Psoas muscle (tissue), 7 donors: ENCODE measurements at regions not wholly inside any gene's neighbourhood (a gene's known extent, or its start where the extent isn't known, plus 50 kb on each side); places are given as distances from the start of the nearest gene placed in this dataset.

Experiments used
- ATAC-seq, 4 donors: fragments of 200-7000 bp; cut with Tn5 transposase; one replicate each; pipeline ENCODE4 v1.9.1; 2020; ENCODE audit warnings: moderate library complexity in 3 of 4, mild to moderate bottlenecking in 2 of 4
- DNase-seq, 2 donors: peaks; one replicate each; pipeline ENCODE4 v3.0.0-alpha.2; 2020
- H3K27ac ChIP-seq: fragments of 200-600 bp; one replicate; pipeline ENCODE4 v1.8.0; 2022
- H3K27me3 ChIP-seq, 3 donors: fragments of 200-600 bp in 1 of 3; one replicate each; pipeline versions ENCODE4 v1.6.1 to v1.8.0; 2013 to 2022; ENCODE audit warnings: low read length in 2 of 3, mild to moderate bottlenecking in 2 of 3, moderate library complexity in 1 of 3; ENCODE audit not compliant: insufficient read depth in 3 of 3
- H3K36me3 ChIP-seq, 2 donors: fragments of 200-600 bp in 1 of 2; one replicate each; pipeline versions ENCODE4 v1.6.1 to v1.8.0; 2013 to 2022; ENCODE audit warnings: low read depth in 1 of 2, mild to moderate bottlenecking in 1 of 2, moderate library complexity in 1 of 2; ENCODE audit not compliant: insufficient read depth in 1 of 2
- H3K4me1 ChIP-seq: fragments of 200-600 bp; one replicate; pipeline ENCODE4 v1.8.0; 2022
- H3K4me3 ChIP-seq: fragments of 200-600 bp; one replicate; pipeline ENCODE4 v1.8.0; 2022; ENCODE audit warnings: mild to moderate bottlenecking
- H3K9me3 ChIP-seq: fragments of 200-600 bp; one replicate; pipeline ENCODE4 v1.8.0; 2022
- WGBS, 3 donors: extraction: QIAGEN DNeasy Blood & Tissue Kit; methylation state at CpG; one replicate each; pipeline versions ENCODE4 v1.1.6 to v1.1.7; 2013; 5-methylcytosine and 5-hydroxymethylcytosine counted together
- intact Hi-C, 2 donors: fragments of 100-400 bp; cut with DNase I; formaldehyde crosslinking; loops; one replicate each; pipeline versions ENCODE4 v1.11.0 to v1.14.2; 2022
- TF ChIP-seq, protein P1 (sequence below): fragments of 200-600 bp; IDR thresholded peaks from one replicate; pipeline ENCODE4 v1.8.0; 2022; ENCODE audit warnings: antibody characterized with exemption
- donor health status: healthy with polysubstance abuse.
- donor health status: DM: no; HTN: no; CAD: no; lungs with moderate emphysema.
- donor health status: Bipolar disorder and iron deficiency.
- donor health status: healthy.
- donor health status: DM: yes; HTN: yes; CAD: no.
- donor health status: DM: no; HTN: no; CAD: no.
- donor health status: DM: yes; HTN: yes; CAD: no.

DNA sequence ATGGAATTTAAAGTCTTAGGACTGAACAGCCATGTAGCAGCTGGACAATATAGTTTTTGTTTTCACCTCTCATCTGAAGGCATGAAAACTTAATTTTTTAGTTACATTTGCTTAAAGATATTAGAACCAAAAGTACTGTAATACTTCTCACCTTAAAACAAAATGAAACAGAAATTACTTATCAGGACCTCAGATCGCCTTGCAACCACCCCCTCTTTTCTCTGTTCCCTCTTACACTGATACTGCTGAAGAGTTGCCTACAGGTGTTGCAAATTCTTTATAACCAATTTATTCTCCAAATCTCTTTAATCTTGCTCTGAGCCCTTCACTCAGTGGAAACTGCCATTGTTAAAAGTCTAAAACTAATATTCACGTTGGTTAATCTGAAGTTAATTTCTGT, 145.0 kb downstream of the SPCS3 start:
- WGBS, 3 donors: 79 to 84% (median 81%) methylated on average over 2 of the region's 2 CpGs
- intact Hi-C loops: no loop called here
- no peaks in the 10 kb centered on the region for H3K4me1 ChIP-seq
- H3K27ac ChIP-seq: no peak overlapping the region
- no peaks in the 10 kb centered on the region for H3K9me3 ChIP-seq
- TF ChIP-seq, protein P1, sequence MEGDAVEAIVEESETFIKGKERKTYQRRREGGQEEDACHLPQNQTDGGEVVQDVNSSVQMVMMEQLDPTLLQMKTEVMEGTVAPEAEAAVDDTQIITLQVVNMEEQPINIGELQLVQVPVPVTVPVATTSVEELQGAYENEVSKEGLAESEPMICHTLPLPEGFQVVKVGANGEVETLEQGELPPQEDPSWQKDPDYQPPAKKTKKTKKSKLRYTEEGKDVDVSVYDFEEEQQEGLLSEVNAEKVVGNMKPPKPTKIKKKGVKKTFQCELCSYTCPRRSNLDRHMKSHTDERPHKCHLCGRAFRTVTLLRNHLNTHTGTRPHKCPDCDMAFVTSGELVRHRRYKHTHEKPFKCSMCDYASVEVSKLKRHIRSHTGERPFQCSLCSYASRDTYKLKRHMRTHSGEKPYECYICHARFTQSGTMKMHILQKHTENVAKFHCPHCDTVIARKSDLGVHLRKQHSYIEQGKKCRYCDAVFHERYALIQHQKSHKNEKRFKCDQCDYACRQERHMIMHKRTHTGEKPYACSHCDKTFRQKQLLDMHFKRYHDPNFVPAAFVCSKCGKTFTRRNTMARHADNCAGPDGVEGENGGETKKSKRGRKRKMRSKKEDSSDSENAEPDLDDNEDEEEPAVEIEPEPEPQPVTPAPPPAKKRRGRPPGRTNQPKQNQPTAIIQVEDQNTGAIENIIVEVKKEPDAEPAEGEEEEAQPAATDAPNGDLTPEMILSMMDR: no peak
- H3K27me3 ChIP-seq: no peaks in the 10 kb centered on the region
- H3K4me3 ChIP-seq: no peak overlapping the region
- ATAC-seq (no peak), DNase-seq (no peak)
- H3K36me3 ChIP-seq: no peaks in the 10 kb centered on the region

DNA sequence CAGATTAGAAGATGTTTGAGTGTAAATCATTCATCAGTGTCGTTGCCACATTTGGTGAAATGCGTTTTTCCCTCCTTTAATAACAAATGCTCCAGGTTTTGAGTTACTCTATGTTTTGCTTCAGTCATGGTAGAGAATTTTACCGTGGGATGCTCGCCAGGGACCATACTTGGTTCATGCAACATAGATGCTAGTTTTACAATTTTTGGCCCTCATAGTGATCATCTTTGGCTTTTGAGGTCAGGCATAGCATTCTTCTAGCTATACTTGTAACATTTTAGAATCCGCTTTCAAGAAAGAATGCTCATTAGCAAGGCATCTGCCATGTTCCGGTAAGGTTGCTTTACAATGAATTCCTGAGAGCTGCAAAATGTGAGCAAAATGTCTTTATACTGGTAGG, 147.2 kb downstream of the SPCS3 start:
- TF ChIP-seq, protein P1: no peak
- H3K4me3 ChIP-seq: no peak overlapping the region
- H3K36me3 ChIP-seq: no peaks in the 10 kb centered on the region
- WGBS, 3 donors: 47 to 69% (median 53%) methylated on average over 6 of the region's 6 CpGs
- ATAC-seq: no peak
- DNase-seq: no peak
- H3K27ac ChIP-seq: no peak overlapping the region
- no peaks in the 10 kb centered on the region for H3K27me3 ChIP-seq
- no peaks in the 10 kb centered on the region for H3K9me3 ChIP-seq
- H3K4me1 ChIP-seq: no peaks in the 10 kb centered on the region
- intact Hi-C loops: no loop called here

DNA sequence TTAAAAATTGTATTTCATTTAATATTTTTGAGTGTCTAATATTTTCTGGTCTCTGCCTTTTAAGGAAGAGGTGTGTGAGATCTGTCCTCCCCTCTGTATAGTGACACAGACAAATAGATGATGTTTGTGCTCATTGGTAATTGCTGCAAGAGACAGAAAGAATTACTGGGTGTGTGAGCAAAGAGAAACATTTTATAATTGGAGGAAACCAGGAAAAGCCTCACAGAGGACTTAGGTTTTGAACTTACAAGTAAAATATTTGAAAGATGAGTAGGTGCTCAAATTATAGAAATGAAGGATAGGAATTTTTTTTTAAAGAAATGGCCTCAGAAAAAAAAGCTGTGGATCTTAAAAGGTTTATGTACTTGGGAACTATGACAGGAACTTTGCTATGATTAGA, 149.8 kb downstream of the SPCS3 start:
- ATAC-seq: no peak
- Histone ChIP-seq H3K36me3 (no peaks in the 10 kb centered on the region), H3K27ac (no peak overlapping the region), H3K4me1 (no peaks in the 10 kb centered on the region), H3K9me3 (peaks cover 4% of the 10 kb centered on the region), H3K4me3 (no peak overlapping the region), H3K27me3 (no peaks in the 10 kb centered on the region)
- TF ChIP-seq, protein P1: no peak
- intact Hi-C loops: no loop called here
- DNase-seq: no peak

DNA sequence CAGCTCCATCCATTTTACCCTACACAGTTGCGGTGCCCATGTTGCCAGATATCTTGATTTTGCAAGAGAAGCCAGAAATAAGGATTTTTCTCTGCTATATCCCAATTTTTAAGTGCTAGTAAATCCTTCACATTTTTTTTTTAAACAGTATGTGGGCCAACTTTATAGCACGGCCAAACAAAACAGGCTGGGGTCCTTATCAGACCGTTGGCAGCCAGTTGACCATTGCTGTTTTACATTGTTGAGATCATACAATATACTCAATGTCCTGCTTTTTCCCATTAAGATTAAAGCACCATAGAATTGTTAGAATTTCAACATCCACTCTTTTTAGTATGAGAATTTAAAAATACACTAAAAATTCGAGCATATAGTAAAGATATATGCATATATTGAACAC, 150.9 kb downstream of the SPCS3 start:
- TF ChIP-seq, protein P1: no peak
- no peaks in the 10 kb centered on the region for H3K36me3 ChIP-seq
- H3K27me3 ChIP-seq: no peaks in the 10 kb centered on the region
- no peak overlapping the region for H3K27ac ChIP-seq
- no peaks in the 10 kb centered on the region for H3K4me1 ChIP-seq
- ATAC-seq (no peak), DNase-seq (no peak)
- no peak overlapping the region for H3K4me3 ChIP-seq
- H3K9me3 ChIP-seq: peaks cover 10% of the 10 kb centered on the region
- WGBS, 3 donors: 63 to 65% (median 64%) methylated on average over 4 of the region's 4 CpGs
- intact Hi-C loops: no loop called here

DNA sequence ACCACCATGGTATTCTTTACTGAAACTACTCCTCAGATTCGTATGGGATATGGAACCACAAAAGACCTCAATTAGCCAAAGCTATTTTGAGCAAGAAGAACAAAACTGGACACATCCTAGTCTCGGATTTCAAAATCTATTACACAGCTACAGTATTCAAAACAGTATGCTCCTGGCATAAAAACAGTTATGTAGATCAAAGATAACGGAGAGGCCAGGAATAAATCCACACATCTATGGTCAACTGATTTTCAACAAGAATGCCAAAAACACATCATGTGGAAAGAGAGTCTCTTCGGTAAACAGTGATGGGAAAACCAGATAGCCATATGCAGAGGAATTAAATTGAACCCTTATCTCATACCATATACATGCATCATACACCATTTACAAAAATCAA, 155.3 kb downstream of the SPCS3 start:
- intact Hi-C loops: no loop called here
- H3K4me1 ChIP-seq: no peaks in the 10 kb centered on the region
- no peak for DNase-seq
- H3K9me3 ChIP-seq: peaks cover 20% of the 10 kb centered on the region
- no peaks in the 10 kb centered on the region for H3K36me3 ChIP-seq
- 76 to 82% (median 81%) methylated on average over 4 of the region's 4 CpGs for WGBS, 3 donors
- H3K27ac ChIP-seq: no peak overlapping the region
- no peak for ATAC-seq
- H3K27me3 ChIP-seq: no peaks in the 10 kb centered on the region
- TF ChIP-seq, protein P1: no peak
- no peak overlapping the region for H3K4me3 ChIP-seq
